ENCODE measurements at regions not wholly inside any gene's neighbourhood (a gene's known extent, or its start where the extent isn't known, plus 50 kb on each side); places are given as distances from the start of the nearest gene placed in this dataset.

DNA sequence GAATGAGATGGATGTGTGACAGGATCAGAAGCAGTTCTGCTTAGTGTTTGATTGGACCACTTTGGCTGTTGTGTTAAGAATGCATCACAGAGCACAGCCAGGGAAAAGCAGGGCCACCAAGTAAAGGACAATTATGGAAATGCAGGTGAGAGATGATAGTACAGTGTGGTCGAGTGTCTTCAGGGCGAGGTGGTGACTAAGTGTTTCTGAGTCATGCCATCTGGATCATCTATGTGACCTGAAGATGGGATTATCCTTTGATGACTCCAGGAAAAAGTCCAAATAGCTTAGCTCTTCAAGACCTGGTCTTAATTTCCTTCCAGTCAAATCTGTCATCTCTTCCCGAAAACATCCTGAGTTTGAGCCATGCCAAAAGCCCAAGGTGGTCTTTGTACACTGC is 523.2 kb upstream of the IGFBP3 start:
- no peaks in the 10 kb centered on the region for H3K9me3 ChIP-seq
- TF ChIP-seq POLR2A (IDR thresholded peaks at IDR 0.05) (no peak), POLR2AphosphoS5 (IDR thresholded peaks at IDR 0.05; ENCODE audit: insufficient read depth in 1 of 2, low read depth in 1 of 2) (no peak)
- TF ChIP-seq, protein P1, sequence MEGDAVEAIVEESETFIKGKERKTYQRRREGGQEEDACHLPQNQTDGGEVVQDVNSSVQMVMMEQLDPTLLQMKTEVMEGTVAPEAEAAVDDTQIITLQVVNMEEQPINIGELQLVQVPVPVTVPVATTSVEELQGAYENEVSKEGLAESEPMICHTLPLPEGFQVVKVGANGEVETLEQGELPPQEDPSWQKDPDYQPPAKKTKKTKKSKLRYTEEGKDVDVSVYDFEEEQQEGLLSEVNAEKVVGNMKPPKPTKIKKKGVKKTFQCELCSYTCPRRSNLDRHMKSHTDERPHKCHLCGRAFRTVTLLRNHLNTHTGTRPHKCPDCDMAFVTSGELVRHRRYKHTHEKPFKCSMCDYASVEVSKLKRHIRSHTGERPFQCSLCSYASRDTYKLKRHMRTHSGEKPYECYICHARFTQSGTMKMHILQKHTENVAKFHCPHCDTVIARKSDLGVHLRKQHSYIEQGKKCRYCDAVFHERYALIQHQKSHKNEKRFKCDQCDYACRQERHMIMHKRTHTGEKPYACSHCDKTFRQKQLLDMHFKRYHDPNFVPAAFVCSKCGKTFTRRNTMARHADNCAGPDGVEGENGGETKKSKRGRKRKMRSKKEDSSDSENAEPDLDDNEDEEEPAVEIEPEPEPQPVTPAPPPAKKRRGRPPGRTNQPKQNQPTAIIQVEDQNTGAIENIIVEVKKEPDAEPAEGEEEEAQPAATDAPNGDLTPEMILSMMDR (IDR thresholded peaks at IDR 0.05), result no peak
- no peak for DNase-seq (ENCODE audit: extremely low spot score in 2 of 2)
- H3K27me3 ChIP-seq, result no peaks in the 10 kb centered on the region
- intact Hi-C loops (cut with DNase I), result no loop called here
- no peak overlapping the region for H3K4me3 ChIP-seq
- no peaks in the 10 kb centered on the region for H3K36me3 ChIP-seq
- no peaks in the 10 kb centered on the region for H3K4me1 ChIP-seq
- H3K27ac ChIP-seq, result no peak overlapping the region

DNA sequence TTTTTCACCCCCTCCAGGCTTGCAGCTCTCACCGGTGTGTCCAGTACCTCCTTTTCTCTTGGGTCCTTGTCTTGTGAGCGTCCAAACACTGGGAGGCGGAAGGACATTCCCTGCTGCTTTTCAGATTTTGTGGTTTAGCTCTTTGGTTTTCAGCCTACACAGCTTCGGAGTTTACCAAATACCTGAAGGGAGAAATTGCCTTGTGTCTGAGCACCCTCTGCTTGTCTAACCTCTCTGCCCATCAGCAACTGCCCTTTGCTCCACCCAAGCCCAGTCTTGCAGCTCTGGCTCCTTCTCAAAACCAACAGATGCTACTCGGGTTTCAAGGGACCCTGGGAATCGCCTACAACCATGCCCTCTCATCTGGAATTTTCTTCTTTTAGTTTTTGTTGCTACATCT is 519.1 kb upstream of the IGFBP3 start:
- intact Hi-C loops (cut with DNase I), result no loop called here
- Histone ChIP-seq H3K4me1 (no peaks in the 10 kb centered on the region), H3K9me3 (peaks cover 5% of the 10 kb centered on the region), H3K36me3 (no peaks in the 10 kb centered on the region), H3K4me3 (no peak overlapping the region), H3K27ac (no peak overlapping the region), H3K27me3 (no peaks in the 10 kb centered on the region)
- no peak for DNase-seq (ENCODE audit: extremely low spot score in 2 of 2)
- TF ChIP-seq, protein P1 (IDR thresholded peaks at IDR 0.05), result no peak
- TF ChIP-seq POLR2A (IDR thresholded peaks at IDR 0.05) (no peak), POLR2AphosphoS5 (IDR thresholded peaks at IDR 0.05; ENCODE audit: insufficient read depth in 1 of 2, low read depth in 1 of 2) (no peak)

DNA sequence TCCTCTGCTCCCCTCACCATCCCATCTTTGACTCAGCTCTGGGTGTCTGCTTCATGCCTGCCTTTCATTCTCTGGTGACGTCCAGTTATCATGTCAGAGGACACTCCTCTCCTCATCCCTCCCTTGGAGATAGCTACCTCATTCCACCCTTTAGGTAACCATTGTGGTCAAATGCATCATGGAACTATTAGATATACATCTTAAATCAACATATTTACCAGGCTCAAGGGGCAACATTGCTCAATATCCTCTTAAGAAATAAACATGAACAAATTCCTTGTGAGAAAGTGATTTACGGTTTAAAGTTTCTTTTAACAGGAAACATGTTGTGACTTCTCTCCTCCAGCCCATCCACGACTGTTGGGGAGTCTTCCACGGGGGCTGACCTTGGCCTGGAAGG is 511.6 kb upstream of the IGFBP3 start:
- H3K27me3 ChIP-seq, result no peaks in the 10 kb centered on the region
- no peaks in the 10 kb centered on the region for H3K36me3 ChIP-seq
- H3K27ac ChIP-seq, result no peak overlapping the region
- H3K4me3 ChIP-seq, result no peak overlapping the region
- DNase-seq (ENCODE audit: extremely low spot score in 2 of 2), result no peak
- intact Hi-C loops (cut with DNase I), result no loop called here
- H3K9me3 ChIP-seq, result peaks cover 5% of the 10 kb centered on the region
- TF ChIP-seq, protein P1 (IDR thresholded peaks at IDR 0.05), result no peak
- TF ChIP-seq POLR2A (IDR thresholded peaks at IDR 0.05) (no peak), POLR2AphosphoS5 (IDR thresholded peaks at IDR 0.05; ENCODE audit: insufficient read depth in 1 of 2, low read depth in 1 of 2) (no peak)
- no peaks in the 10 kb centered on the region for H3K4me1 ChIP-seq

DNA sequence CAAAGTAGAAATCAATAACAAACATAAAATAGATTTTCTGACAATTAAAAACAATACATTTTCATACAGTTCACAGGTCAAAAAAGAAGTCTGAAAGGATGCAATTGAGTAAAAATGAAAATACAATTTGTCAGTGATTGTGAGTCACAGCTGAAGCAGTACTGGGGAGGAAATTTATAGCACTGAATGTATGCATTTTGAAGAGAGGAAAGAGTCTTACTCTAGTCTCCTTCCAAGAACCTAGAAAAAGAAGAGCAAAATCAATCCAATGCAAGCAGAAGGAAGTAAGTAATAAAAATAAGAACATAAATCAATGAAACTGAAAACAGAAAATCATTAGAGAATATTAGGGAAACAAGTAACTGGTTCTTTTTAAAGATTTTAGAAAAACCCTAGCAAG is 507.2 kb upstream of the IGFBP3 start:
- no peak overlapping the region for H3K27ac ChIP-seq
- TF ChIP-seq POLR2A (IDR thresholded peaks at IDR 0.05) (no peak), POLR2AphosphoS5 (IDR thresholded peaks at IDR 0.05; ENCODE audit: insufficient read depth in 1 of 2, low read depth in 1 of 2) (no peak)
- TF ChIP-seq, protein P1 (IDR thresholded peaks at IDR 0.05), result no peak
- intact Hi-C loops (cut with DNase I), result no loop called here
- no peak for DNase-seq (ENCODE audit: extremely low spot score in 2 of 2)
- H3K36me3 ChIP-seq, result no peaks in the 10 kb centered on the region
- H3K4me3 ChIP-seq, result no peak overlapping the region
- H3K27me3 ChIP-seq, result no peaks in the 10 kb centered on the region
- H3K9me3 ChIP-seq, result no peaks in the 10 kb centered on the region
- no peaks in the 10 kb centered on the region for H3K4me1 ChIP-seq

DNA sequence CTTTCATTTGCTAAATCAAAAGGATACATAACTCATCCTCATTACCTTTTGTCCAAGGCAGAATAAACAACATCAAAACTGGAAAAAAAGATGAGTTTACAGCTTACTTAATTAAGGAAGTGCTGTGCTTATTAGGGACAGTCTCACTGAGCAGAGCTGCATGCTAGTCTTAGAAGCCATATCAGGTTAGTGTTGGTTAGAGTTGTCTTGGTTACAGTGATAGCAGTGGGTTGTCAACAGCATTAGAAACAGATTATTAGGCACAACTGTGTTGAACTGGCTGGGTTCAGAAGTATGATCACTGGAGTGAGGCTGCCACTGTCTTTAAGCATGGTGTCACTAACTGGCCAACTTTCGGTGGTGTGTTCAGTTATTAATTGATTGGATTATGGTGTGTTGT is 503.9 kb upstream of the IGFBP3 start:
- no peak for DNase-seq (ENCODE audit: extremely low spot score in 2 of 2)
- Histone ChIP-seq H3K4me1 (no peaks in the 10 kb centered on the region), H3K4me3 (no peak overlapping the region), H3K36me3 (no peaks in the 10 kb centered on the region), H3K9me3 (no peaks in the 10 kb centered on the region), H3K27ac (no peak overlapping the region), H3K27me3 (no peaks in the 10 kb centered on the region)
- intact Hi-C loops (cut with DNase I), result no loop called here
- no peak for TF ChIP-seq POLR2A (IDR thresholded peaks at IDR 0.05)
- TF ChIP-seq, protein P1 (IDR thresholded peaks at IDR 0.05), result no peak
- no peak for TF ChIP-seq POLR2AphosphoS5 (IDR thresholded peaks at IDR 0.05; ENCODE audit: insufficient read depth in 1 of 2, low read depth in 1 of 2)
